HG03064 (cell line): ENCODE measurements at regions not wholly inside any gene's neighbourhood (a gene's known extent, or its start where the extent isn't known, plus 50 kb on each side); places are given as distances from the start of the nearest gene placed in this dataset.
"Not testable (repeated sequence)": the region's sequence is repeated elsewhere in the genome, so short reads cannot be mapped to it uniquely, and the experiment has no call there.

Experiments
- ATAC-seq: cut with Tn5 transposase; IDR thresholded peaks from one replicate; pipeline ENCODE4 v1.9.1; 2021; ENCODE audit warnings: low read depth; ENCODE audit not compliant: unreplicated experiment

- ATAC-seq, result no peak
Observed at GRCh38 chr10:21162948-21163347, 265.8 kb upstream of the NEBL start.

- ATAC-seq, result no peak
Observed at GRCh38 chr10:21161647-21162046, 264.5 kb upstream of the NEBL start.

- ATAC-seq, result no peak
Observed at GRCh38 chr10:21161090-21161625, 264.0 kb upstream of the NEBL start.

- ATAC-seq, result no peak
Observed at GRCh38 chr10:21160116-21160515, 263.0 kb upstream of the NEBL start.

- no peak for ATAC-seq
Observed at GRCh38 chr10:21159669-21160068, 262.6 kb upstream of the NEBL start.

GRCh38 chr10:21158301-21158700 is 261.2 kb upstream of the NEBL start:
- ATAC-seq, result no peak

GRCh38 chr10:21157664-21158063 is 260.6 kb upstream of the NEBL start:
- ATAC-seq, result no peak

GRCh38 chr10:21150166-21150565 is 253.1 kb upstream of the NEBL start:
- ATAC-seq, result no peak

GRCh38 chr10:21146436-21146789 is 249.3 kb upstream of the NEBL start:
- ATAC-seq, result no peak

GRCh38 chr10:21145751-21146435 is 248.8 kb upstream of the NEBL start:
- ATAC-seq, result no peak

- no peak for ATAC-seq
Observed at GRCh38 chr10:21144047-21144446, 246.9 kb upstream of the NEBL start.

- ATAC-seq, result no peak
Observed at GRCh38 chr10:21141946-21142492, 244.9 kb upstream of the NEBL start.

- no peak for ATAC-seq
Observed at GRCh38 chr10:21138769-21139340, 241.7 kb upstream of the NEBL start.

GRCh38 chr10:21135023-21135931 is 238.2 kb upstream of the NEBL start:
- ATAC-seq, result no peak

GRCh38 chr10:21134645-21135022 is 237.5 kb upstream of the NEBL start:
- no peak for ATAC-seq

GRCh38 chr10:21130683-21131442 is 233.8 kb upstream of the NEBL start:
- ATAC-seq, result no peak

GRCh38 chr10:21130108-21130507 is 233.0 kb upstream of the NEBL start:
- ATAC-seq, result no peak

- no peak for ATAC-seq
Observed at GRCh38 chr10:21125471-21126228, 228.5 kb upstream of the NEBL start.

GRCh38 chr10:21122907-21123306 is 225.8 kb upstream of the NEBL start:
- ATAC-seq, result no peak

GRCh38 chr10:21121822-21122221 is 224.7 kb upstream of the NEBL start:
- not testable (repeated sequence) for ATAC-seq
